ENCODE measurements at regions not wholly inside any gene's neighbourhood (a gene's known extent, or its start where the extent isn't known, plus 50 kb on each side); places are given as distances from the start of the nearest gene placed in this dataset.

DNA sequence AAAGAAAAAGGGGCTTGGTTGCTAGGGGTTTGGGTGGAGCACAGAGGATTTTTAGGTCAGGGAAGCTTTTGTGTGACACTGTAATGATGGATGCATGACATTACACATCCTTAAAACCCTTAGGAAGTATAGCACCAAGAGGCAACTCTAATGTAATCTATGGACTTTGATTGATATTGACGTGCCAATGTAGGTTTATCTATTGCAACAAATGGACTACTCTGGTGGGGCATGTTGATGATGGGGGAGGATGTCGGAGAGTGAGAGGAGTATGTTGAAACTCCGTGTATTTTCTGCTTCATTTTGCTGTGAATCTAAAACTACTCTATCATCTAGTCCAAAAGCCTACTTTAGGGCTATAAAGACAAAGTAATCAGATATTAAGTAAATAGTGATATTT, 72.3 kb upstream of the PAX6 start:
- DNase-seq (ENCODE audit: low read depth): no peak
- H3K4me3 ChIP-seq (ENCODE audit: low read depth, low read length): no peak overlapping the region
- TF ChIP-seq, protein P1, sequence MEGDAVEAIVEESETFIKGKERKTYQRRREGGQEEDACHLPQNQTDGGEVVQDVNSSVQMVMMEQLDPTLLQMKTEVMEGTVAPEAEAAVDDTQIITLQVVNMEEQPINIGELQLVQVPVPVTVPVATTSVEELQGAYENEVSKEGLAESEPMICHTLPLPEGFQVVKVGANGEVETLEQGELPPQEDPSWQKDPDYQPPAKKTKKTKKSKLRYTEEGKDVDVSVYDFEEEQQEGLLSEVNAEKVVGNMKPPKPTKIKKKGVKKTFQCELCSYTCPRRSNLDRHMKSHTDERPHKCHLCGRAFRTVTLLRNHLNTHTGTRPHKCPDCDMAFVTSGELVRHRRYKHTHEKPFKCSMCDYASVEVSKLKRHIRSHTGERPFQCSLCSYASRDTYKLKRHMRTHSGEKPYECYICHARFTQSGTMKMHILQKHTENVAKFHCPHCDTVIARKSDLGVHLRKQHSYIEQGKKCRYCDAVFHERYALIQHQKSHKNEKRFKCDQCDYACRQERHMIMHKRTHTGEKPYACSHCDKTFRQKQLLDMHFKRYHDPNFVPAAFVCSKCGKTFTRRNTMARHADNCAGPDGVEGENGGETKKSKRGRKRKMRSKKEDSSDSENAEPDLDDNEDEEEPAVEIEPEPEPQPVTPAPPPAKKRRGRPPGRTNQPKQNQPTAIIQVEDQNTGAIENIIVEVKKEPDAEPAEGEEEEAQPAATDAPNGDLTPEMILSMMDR (IDR thresholded peaks at IDR 0.05; ENCODE audit: low read depth, low read length, missing control alignments): no peak
- in situ Hi-C loops (cut with HindIII; ENCODE audit: low sequenced_read_pairs): no loop called here

DNA sequence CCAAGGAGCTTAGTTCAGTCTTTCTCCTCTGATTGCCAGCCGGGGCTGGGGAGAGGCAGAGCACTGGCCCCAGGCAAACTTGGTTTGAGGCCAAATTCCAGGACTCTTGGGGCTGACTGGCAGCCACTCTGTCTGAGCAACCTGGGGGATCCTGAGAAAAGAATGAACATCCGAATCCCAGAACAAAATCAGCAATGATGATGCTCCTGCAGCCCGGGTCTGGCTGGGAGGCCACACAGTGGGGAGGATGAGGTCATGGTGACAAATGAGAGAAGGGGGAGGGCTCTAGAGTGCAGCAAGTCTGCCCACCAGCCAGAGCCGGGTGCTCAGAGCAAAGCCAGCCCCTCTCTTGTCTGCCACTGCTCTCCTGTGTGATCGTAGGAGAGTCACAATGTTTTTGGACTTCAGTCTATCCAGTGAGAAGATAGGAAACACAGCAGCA, 71.8 kb upstream of the PAX6 start:
- in situ Hi-C loops (cut with HindIII; ENCODE audit: low sequenced_read_pairs): no loop called here
- H3K4me3 ChIP-seq (ENCODE audit: low read depth, low read length): no peak overlapping the region
- TF ChIP-seq, protein P1 (IDR thresholded peaks at IDR 0.05; ENCODE audit: low read depth, low read length, missing control alignments): no peak
- DNase-seq (ENCODE audit: low read depth): peak; percentile 62

GRCh38 chr11:31881825-31882224, 70.7 kb upstream of the PAX6 start:
- in situ Hi-C loops (cut with HindIII; ENCODE audit: low sequenced_read_pairs): no loop called here
- no peak overlapping the region for H3K4me3 ChIP-seq (ENCODE audit: low read depth, low read length)
- TF ChIP-seq, protein P1 (IDR thresholded peaks at IDR 0.05; ENCODE audit: low read depth, low read length, missing control alignments): no peak
- no peak for DNase-seq (ENCODE audit: low read depth)

DNA sequence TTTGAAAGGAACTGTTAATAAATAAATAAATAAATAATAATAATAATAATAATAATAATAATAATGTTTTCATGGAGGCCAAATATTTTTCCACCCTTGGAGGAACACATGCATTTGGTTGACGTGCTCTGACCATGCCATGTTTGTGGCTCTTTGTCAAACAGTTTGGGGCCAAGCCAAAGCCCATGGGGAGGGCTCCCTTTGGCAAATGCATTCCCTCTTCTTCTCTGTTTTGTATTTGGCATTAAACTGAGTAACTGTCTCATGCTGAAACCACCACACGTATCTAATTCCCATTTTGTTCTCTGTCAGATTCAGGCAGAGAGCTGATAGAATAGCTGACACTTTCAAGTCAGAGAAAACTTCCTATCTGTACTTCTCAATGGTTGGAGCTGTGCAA, 68.6 kb upstream of the PAX6 start:
- DNase-seq (ENCODE audit: low read depth): no peak
- TF ChIP-seq, protein P1 (IDR thresholded peaks at IDR 0.05; ENCODE audit: low read depth, low read length, missing control alignments): no peak
- no peak overlapping the region for H3K4me3 ChIP-seq (ENCODE audit: low read depth, low read length)
- in situ Hi-C loops (cut with HindIII; ENCODE audit: low sequenced_read_pairs): no loop called here

GRCh38 chr11:31877863-31878262, 66.7 kb upstream of the PAX6 start:
- TF ChIP-seq, protein P1 (IDR thresholded peaks at IDR 0.05; ENCODE audit: low read depth, low read length, missing control alignments): no peak
- in situ Hi-C loops (cut with HindIII; ENCODE audit: low sequenced_read_pairs): no loop called here
- no peak for DNase-seq (ENCODE audit: low read depth)
- no peak overlapping the region for H3K4me3 ChIP-seq (ENCODE audit: low read depth, low read length)

GRCh38 chr11:31877083-31877482, 66.0 kb upstream of the PAX6 start:
- DNase-seq (ENCODE audit: low read depth): peak; percentile 33
- no peak overlapping the region for H3K4me3 ChIP-seq (ENCODE audit: low read depth, low read length)
- TF ChIP-seq, protein P1 (IDR thresholded peaks at IDR 0.05; ENCODE audit: low read depth, low read length, missing control alignments): no peak
- in situ Hi-C loops (cut with HindIII; ENCODE audit: low sequenced_read_pairs): no loop called here

All from astrocyte of the cerebellum (primary cell).